HCT116 (cell line): ENCODE measurements at regions not wholly inside any gene's neighbourhood (a gene's known extent, or its start where the extent isn't known, plus 50 kb on each side); places are given as distances from the start of the nearest gene placed in this dataset.

ENCODE experiments used
- ATF3 ChIP-seq: IDR thresholded peaks from 2 replicates; pipeline ENCODE4 v1.6.1; 2012
- EZH2 ChIP-seq: fragments of 200-600 bp; sonication (generic); IDR thresholded peaks from 2 replicates; pipeline ENCODE4 v1.6.1; 2017; ENCODE audit warnings: antibody characterized with exemption, mixed run types
- EZH2phosphoT487 ChIP-seq: fragments of 200-600 bp; IDR thresholded peaks from 2 replicates; pipeline ENCODE4 v1.6.1; 2018; ENCODE audit warnings: antibody characterized with exemption, borderline replicate concordance
- POLR2A ChIP-seq: IDR thresholded peaks from 2 replicates; pipeline ENCODE4 v1.7.0; 2011; ENCODE audit warnings: borderline replicate concordance; ENCODE audit not compliant: insufficient read depth, insufficient read length; ENCODE audit errors: extremely low read depth
- POLR2AphosphoS5 ChIP-seq: IDR thresholded peaks from 2 replicates; pipeline ENCODE4 v1.6.1; 2011; ENCODE audit warnings: mild to moderate bottlenecking, low read depth, low read length, moderate library complexity
- SIN3A ChIP-seq: IDR thresholded peaks from 2 replicates; pipeline ENCODE4 v1.6.1; 2012; ENCODE audit warnings: low read depth
- TF ChIP-seq, protein P1 (sequence below), 3 experiments: fragments of 200-600 bp in 1 of 3; sonication (generic) in 1 of 3; IDR thresholded peaks in 2 of 3; conservative IDR thresholded peaks in 1 of 3; 2 replicates each; pipeline ENCODE4 v1.5.1; 2012 to 2017; ENCODE audit warnings: low read depth in 2 of 3, low read length in 2 of 3, antibody characterized with exemption in 1 of 3, borderline replicate concordance in 1 of 3, control low read depth in 1 of 3, mild to moderate bottlenecking in 1 of 3, mixed read lengths in 1 of 3, mixed run types in 1 of 3, moderate library complexity in 1 of 3; ENCODE audit not compliant: insufficient read depth in 1 of 3
- TF ChIP-seq, protein P2 (sequence below): IDR thresholded peaks from 2 replicates; pipeline ENCODE4 v1.6.1; 2012

- TF ChIP-seq, protein P1, sequence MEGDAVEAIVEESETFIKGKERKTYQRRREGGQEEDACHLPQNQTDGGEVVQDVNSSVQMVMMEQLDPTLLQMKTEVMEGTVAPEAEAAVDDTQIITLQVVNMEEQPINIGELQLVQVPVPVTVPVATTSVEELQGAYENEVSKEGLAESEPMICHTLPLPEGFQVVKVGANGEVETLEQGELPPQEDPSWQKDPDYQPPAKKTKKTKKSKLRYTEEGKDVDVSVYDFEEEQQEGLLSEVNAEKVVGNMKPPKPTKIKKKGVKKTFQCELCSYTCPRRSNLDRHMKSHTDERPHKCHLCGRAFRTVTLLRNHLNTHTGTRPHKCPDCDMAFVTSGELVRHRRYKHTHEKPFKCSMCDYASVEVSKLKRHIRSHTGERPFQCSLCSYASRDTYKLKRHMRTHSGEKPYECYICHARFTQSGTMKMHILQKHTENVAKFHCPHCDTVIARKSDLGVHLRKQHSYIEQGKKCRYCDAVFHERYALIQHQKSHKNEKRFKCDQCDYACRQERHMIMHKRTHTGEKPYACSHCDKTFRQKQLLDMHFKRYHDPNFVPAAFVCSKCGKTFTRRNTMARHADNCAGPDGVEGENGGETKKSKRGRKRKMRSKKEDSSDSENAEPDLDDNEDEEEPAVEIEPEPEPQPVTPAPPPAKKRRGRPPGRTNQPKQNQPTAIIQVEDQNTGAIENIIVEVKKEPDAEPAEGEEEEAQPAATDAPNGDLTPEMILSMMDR (IDR thresholded peaks at IDR 0.05 in 2 of 3, conservative IDR thresholded peaks at IDR 0.05 in 1 of 3; ENCODE audit: borderline replicate concordance in 1 of 3, insufficient read depth in 1 of 3, low read depth in 2 of 3, low read length in 2 of 3), result no peak
- TF ChIP-seq POLR2A, result no peak
- TF ChIP-seq EZH2phosphoT487, result no peak
- no peak for TF ChIP-seq EZH2
- TF ChIP-seq, protein P2, sequence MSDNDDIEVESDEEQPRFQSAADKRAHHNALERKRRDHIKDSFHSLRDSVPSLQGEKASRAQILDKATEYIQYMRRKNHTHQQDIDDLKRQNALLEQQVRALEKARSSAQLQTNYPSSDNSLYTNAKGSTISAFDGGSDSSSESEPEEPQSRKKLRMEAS, result no peak
- no peak for TF ChIP-seq SIN3A
- TF ChIP-seq ATF3, result no peak
- no peak for TF ChIP-seq POLR2AphosphoS5
Measured at GRCh38 chr22:42326301-42326700, 55.8 kb upstream of the TCF20 start.
